Endothelial cell of umbilical vein (primary cell): ENCODE measurements at regions not wholly inside any gene's neighbourhood (a gene's known extent, or its start where the extent isn't known, plus 50 kb on each side); places are given as distances from the start of the nearest gene placed in this dataset.

ENCODE experiments used
- BruUV-seq: library from RNA; stranded (reverse); fragments of 400-500 nt; replicated peaks from 2 replicates; lab custom pipeline; 2021; lab: Mats Ljungman, UMichigan
- CTCF ChIA-PET: fragments of 300-600, 350-600 bp; sonication (Branson Sonifier 250); formaldehyde crosslinking; loops from one replicate; lab custom pipeline; 2021; ENCODE audit warnings: antibody characterized with exemption, inconsistent platforms; lab: Charles Lee
- POLR2A ChIA-PET: fragments of 300-600, 350-600 bp; sonication (Branson Sonifier 250); formaldehyde crosslinking; loops from one replicate; lab custom pipeline; 2021; ENCODE audit warnings: antibody characterized with exemption, inconsistent platforms; lab: Charles Lee
- DNase-seq: peaks from one replicate; pipeline ENCODE4 v3.0.0-alpha.2; 2011; ENCODE audit warnings: low read depth, low spot score
- FAIRE-seq: peaks from 2 replicates; lab custom pipeline; 2011; peaks lifted over from hg19 to GRCh38; lab: Jason Lieb, UNC
- H2AFZ ChIP-seq: 2 replicates; pipeline ENCODE4 v1.6.0; 2012; ENCODE audit warnings: low read depth, low read length, control low read depth, inconsistent platforms
- H3K27ac ChIP-seq: 2 replicates; pipeline ENCODE4 v1.5.1; 2011; ENCODE audit warnings: low read depth, mild to moderate bottlenecking, control low read depth, low read length, moderate library complexity; ENCODE audit not compliant: insufficient read depth
- H3K27me3 ChIP-seq, 2 experiments: 2 replicates each; pipeline versions ENCODE4 v1.6.0 to v1.6.1; 2011; ENCODE audit warnings: low read length in 2 of 2, mixed read lengths in 1 of 2; ENCODE audit not compliant: control insufficient read depth in 2 of 2, insufficient read depth in 2 of 2
- H3K36me3 ChIP-seq, 2 experiments: 2 replicates in 1 of 2; 3 replicates in 1 of 2; pipeline ENCODE4 v1.5.1; 2011; ENCODE audit warnings: low read length in 2 of 2, mild to moderate bottlenecking in 1 of 2, moderate library complexity in 1 of 2; ENCODE audit not compliant: control insufficient read depth in 2 of 2, insufficient read depth in 2 of 2; ENCODE audit errors: extremely low read depth in 1 of 2
- H3K4me1 ChIP-seq: 3 replicates; pipeline ENCODE4 v1.5.1; 2011; ENCODE audit warnings: mild to moderate bottlenecking, low read length; ENCODE audit not compliant: control insufficient read depth, insufficient read depth; ENCODE audit errors: extremely low read depth
- H3K4me2 ChIP-seq: 2 replicates; pipeline ENCODE4 v1.6.1; 2011; ENCODE audit warnings: low read length, control low read depth, mixed read lengths; ENCODE audit not compliant: insufficient read depth
- H3K4me3 ChIP-seq, 3 experiments: fragments of 200-600 bp in 1 of 3; sonication (generic), shearing (Covaris generic) in 1 of 3; replicated peaks in 1 of 3; 2 replicates each; pipeline ENCODE4 v1.5.1; 2011 to 2016; ENCODE audit warnings: control low read depth in 3 of 3, low read length in 3 of 3, mild to moderate bottlenecking in 2 of 3, inconsistent platforms in 1 of 3, low read depth in 1 of 3, moderate library complexity in 1 of 3; ENCODE audit not compliant: insufficient read depth in 1 of 3
- H3K79me2 ChIP-seq: 2 replicates; pipeline ENCODE4 v1.6.0; 2012; ENCODE audit warnings: low read length, inconsistent platforms; ENCODE audit not compliant: control insufficient read depth, insufficient read depth
- H3K9ac ChIP-seq: replicated peaks from 2 replicates; pipeline ENCODE3; 2011; ENCODE audit warnings: low read length, control low read depth; ENCODE audit not compliant: insufficient read depth; ENCODE audit errors: extremely low read depth
- H3K9me1 ChIP-seq: replicated peaks from 3 replicates; pipeline ENCODE4 v1.6.0; 2011; ENCODE audit warnings: mild to moderate bottlenecking, low read length; ENCODE audit not compliant: control insufficient read depth, insufficient read depth; ENCODE audit errors: extremely low read depth
- H3K9me3 ChIP-seq: replicated peaks from 2 replicates; pipeline ENCODE4 v1.5.1; 2012; ENCODE audit warnings: low read length, inconsistent platforms; ENCODE audit not compliant: control insufficient read depth, insufficient read depth
- H4K20me1 ChIP-seq: replicated peaks from 2 replicates; pipeline ENCODE3; 2011; ENCODE audit warnings: mild to moderate bottlenecking, low read length; ENCODE audit not compliant: control insufficient read depth, insufficient read depth; ENCODE audit errors: extremely low read depth
- EZH2 ChIP-seq: IDR thresholded peaks from 2 replicates; pipeline ENCODE4 v1.6.1; 2012; ENCODE audit warnings: borderline replicate concordance, low read depth, mild to moderate bottlenecking, moderate library complexity, low read length, inconsistent platforms; ENCODE audit not compliant: severe bottlenecking
- FOS ChIP-seq: IDR thresholded peaks from 2 replicates; pipeline ENCODE4 v1.6.1; 2011; ENCODE audit warnings: mild to moderate bottlenecking, low read length, moderate library complexity, borderline replicate concordance; ENCODE audit not compliant: insufficient read depth
- GATA2 ChIP-seq: IDR thresholded peaks from 2 replicates; pipeline ENCODE4 v1.7.0; 2011; ENCODE audit warnings: low read depth, mild to moderate bottlenecking, moderate library complexity, mixed read lengths, low read length; ENCODE audit not compliant: insufficient read length, insufficient read depth
- JUN ChIP-seq: IDR thresholded peaks from 2 replicates; pipeline ENCODE4 v1.6.1; 2011; ENCODE audit warnings: borderline replicate concordance, low read depth; ENCODE audit not compliant: insufficient read length, insufficient read depth
- MYC ChIP-seq: IDR thresholded peaks from one replicate; pipeline ENCODE4 v1.6.1; 2011; ENCODE audit warnings: mild to moderate bottlenecking, low read depth, low read length
- POLR2A ChIP-seq: IDR thresholded peaks from 2 replicates; pipeline ENCODE4 v1.6.1; 2012; ENCODE audit warnings: low read depth, mild to moderate bottlenecking, control low read depth, low read length
- POLR2AphosphoS5 ChIP-seq: IDR thresholded peaks from 2 replicates; pipeline ENCODE4 v1.6.1; 2012; ENCODE audit warnings: low read depth, mild to moderate bottlenecking, control low read depth, low read length, moderate library complexity; ENCODE audit not compliant: insufficient read depth
- dilution Hi-C: fragments of 300-500 bp; cut with MboI; formaldehyde crosslinking; loops from one replicate; pipeline ENCODE4 v1.15.0; 2019; ENCODE audit warnings: low sequenced_read_pairs; ENCODE audit not compliant: extremely low pct_ligation_motif_present
- intact Hi-C: fragments of 100-400 bp; cut with micrococcal nuclease; formaldehyde crosslinking; loops from one replicate; pipeline ENCODE4 v1.10.0; 2022
- TF ChIP-seq, protein P1 (sequence below): IDR thresholded peaks from 2 replicates; pipeline ENCODE4 v1.6.1; 2011; ENCODE audit not compliant: insufficient read depth, insufficient read length
- TF ChIP-seq, protein P2 (sequence below), 2 donors: IDR thresholded peaks; 1 replicate in 1 of 2; 2 replicates in 1 of 2; pipeline ENCODE4 v1.5.1; 2011; ENCODE audit warnings: low read length in 2 of 2, mild to moderate bottlenecking in 2 of 2, moderate library complexity in 2 of 2, control low read depth in 1 of 2, inconsistent platforms in 1 of 2, low read depth in 1 of 2; ENCODE audit not compliant: insufficient read depth in 1 of 2; ENCODE audit errors: extremely low read depth in 1 of 2

DNA sequence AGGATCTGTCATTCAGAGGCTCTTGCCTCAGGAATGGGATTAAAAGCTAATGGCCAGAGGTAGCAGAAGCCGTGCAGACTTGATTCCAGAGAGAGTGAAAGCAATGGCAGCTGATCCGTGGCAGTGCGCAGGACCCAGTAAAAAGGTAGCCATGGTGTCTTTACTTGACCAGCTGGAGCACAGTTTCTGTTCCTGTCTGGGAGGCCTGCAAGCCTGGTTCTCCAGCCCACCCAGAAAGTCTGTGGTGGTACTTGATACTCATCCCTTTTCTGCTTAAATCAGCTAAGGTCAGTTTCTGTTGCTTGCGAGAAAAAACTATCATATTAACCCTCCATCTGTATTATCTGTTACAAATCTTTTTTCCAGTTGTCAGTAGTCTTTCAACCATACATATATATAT lies 86.7 kb downstream of the RPS6KA4 start:
- no peak for FAIRE-seq
- POLR2A ChIA-PET: no interaction called here
- CTCF ChIA-PET: interaction anchor here (1.1 to 1.4 kb wide), 4 partner anchors 10 to 243 kb away, joined by 3 to 5 read pairs (median 4); no protein-coding TSS in a partner anchor

More for the DNA sequence above, 86.7 kb downstream of the RPS6KA4 start:
- Histone ChIP-seq H3K4me2 (no peak overlapping the region), H3K27me3 (peaks cover 7 to 9% of the 10 kb centered on the region in 2 experiments), H2AFZ (no peak overlapping the region), H3K9me1 (no peaks in the 10 kb centered on the region), H3K27ac (no peak overlapping the region), H4K20me1 (no peaks in the 10 kb centered on the region), H3K79me2 (no peaks in the 10 kb centered on the region), H3K4me1 (peaks cover 2% of the 10 kb centered on the region), H3K9ac (no peak overlapping the region), H3K36me3 (no peaks in the 10 kb centered on the region), H3K9me3 (no peaks in the 10 kb centered on the region), H3K4me3 (no peak overlapping the region)
- intact Hi-C loops: no loop called here
- TF ChIP-seq MYC: no peak
- TF ChIP-seq EZH2: no peak
- TF ChIP-seq FOS: no peak
- TF ChIP-seq, protein P1, sequence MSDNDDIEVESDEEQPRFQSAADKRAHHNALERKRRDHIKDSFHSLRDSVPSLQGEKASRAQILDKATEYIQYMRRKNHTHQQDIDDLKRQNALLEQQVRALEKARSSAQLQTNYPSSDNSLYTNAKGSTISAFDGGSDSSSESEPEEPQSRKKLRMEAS: no peak
- TF ChIP-seq POLR2A: no peak
- TF ChIP-seq JUN: no peak
- TF ChIP-seq, protein P2, sequence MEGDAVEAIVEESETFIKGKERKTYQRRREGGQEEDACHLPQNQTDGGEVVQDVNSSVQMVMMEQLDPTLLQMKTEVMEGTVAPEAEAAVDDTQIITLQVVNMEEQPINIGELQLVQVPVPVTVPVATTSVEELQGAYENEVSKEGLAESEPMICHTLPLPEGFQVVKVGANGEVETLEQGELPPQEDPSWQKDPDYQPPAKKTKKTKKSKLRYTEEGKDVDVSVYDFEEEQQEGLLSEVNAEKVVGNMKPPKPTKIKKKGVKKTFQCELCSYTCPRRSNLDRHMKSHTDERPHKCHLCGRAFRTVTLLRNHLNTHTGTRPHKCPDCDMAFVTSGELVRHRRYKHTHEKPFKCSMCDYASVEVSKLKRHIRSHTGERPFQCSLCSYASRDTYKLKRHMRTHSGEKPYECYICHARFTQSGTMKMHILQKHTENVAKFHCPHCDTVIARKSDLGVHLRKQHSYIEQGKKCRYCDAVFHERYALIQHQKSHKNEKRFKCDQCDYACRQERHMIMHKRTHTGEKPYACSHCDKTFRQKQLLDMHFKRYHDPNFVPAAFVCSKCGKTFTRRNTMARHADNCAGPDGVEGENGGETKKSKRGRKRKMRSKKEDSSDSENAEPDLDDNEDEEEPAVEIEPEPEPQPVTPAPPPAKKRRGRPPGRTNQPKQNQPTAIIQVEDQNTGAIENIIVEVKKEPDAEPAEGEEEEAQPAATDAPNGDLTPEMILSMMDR (IDR thresholded peaks at IDR 0.05; ENCODE audit: extremely low read depth in 1 of 2, insufficient read depth in 1 of 2, low read depth in 1 of 2, low read length in 2 of 2): no peak
- TF ChIP-seq POLR2AphosphoS5: no peak
- no peak for TF ChIP-seq GATA2
- DNase-seq: no peak
- no TSS peak for BruUV-seq
- dilution Hi-C loops: no loop called here
